GM21515 (cell line): ENCODE measurements at regions not wholly inside any gene's neighbourhood (a gene's known extent, or its start where the extent isn't known, plus 50 kb on each side); places are given as distances from the start of the nearest gene placed in this dataset.
"Not testable (repeated sequence)": the region's sequence is repeated elsewhere in the genome, so short reads cannot be mapped to it uniquely, and the experiment has no call there.

Experiments
- ATAC-seq: cut with Tn5 transposase; IDR thresholded peaks from one replicate; pipeline ENCODE4 v1.9.1; 2021; ENCODE audit not compliant: unreplicated experiment

- ATAC-seq, result no peak
Observed at GRCh38 chr3:103847081-103848062, 1412.6 kb downstream of the ZPLD1 start.

GRCh38 chr3:103851793-103852192 is 1417.0 kb downstream of the ZPLD1 start:
- no peak for ATAC-seq

GRCh38 chr3:103862415-103862814 is 1427.6 kb downstream of the ZPLD1 start:
- no peak for ATAC-seq

DNA sequence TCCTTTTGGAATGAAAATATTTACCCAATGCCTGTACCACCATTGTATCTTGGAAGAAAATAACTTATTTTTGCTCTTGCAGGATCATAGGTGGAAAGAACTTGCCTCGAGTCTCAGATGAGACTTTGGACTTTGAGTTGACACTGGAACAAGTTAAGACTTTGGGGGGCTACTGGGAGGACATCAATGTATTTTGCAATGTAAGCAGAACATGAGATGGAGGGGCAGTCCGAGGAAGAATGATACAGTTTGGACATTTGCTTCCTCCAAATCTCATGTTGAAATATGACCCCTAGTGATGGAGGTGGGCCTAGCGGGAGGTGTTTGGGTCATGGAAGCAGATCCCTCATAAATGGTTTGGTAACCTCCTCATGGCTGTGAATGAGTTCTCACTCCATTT is 1428.6 kb downstream of the ZPLD1 start:
- no peak for ATAC-seq

DNA sequence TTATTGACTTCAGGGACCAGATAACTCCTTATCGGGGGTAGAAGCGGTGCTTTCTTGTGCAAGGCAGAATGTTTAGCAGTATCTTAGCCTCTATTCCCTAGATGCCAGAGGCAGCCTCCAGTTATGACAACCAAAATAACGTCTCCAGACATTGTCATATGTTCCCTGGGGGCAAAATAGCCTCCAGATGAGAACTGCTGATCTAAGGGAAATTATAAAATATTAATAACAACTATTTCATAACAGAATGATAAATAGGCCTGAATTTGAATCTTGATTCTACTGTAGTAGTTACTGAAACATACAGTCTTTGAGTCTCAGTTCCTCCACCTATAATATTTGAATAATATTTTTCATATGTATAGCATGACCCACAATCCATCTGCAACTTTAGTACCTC is 1431.3 kb downstream of the ZPLD1 start:
- ATAC-seq, result no peak

DNA sequence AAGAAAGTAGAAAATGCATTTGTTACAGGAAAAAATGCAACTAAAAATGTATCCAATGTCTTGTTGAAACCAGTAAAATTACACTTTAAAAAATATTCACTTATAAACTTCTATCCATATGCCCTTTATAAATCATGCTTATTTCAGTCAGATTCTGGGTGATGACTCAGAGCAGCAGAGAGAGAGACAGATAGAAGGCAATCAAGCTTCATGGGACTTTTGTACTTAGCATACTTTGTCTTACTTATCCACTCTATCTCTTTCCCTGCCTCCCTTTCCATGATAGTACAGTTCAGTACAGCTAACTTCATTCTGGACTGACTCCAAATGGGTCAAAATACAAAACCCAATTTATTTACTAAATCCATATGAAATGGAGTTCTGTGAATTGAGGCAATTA is 1438.2 kb downstream of the ZPLD1 start:
- ATAC-seq, result no peak

DNA sequence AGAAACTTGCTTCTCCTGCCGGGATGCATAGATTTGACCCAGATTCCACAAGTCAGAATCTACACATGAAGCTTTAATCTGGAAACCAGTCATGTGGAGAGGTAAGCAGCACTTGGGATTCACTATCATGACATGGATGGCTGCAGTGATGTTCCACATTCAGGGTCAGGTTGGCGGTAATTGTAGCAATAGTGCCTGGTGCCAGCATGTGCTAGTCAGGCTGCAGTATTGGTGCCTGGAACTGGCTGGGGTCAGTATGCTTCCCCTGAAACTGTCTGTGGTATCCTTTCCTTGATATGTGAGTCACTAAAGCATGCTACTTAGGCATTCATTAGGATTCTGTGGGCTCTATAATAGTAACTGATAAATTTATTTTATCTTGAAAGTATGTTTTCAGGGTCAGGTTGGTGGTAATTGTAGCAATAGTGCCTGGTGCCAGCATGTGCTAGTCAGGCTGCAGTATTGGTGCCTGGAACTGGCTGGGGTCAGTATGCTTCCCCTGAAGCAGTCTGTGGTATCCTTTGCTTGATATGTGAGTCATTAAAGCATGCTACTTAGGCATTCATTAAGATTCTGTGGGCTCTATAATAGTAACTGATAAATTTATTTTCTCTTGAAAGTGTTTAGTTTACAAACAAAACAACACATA is 1439.2 kb downstream of the ZPLD1 start:
- no peak for ATAC-seq

DNA sequence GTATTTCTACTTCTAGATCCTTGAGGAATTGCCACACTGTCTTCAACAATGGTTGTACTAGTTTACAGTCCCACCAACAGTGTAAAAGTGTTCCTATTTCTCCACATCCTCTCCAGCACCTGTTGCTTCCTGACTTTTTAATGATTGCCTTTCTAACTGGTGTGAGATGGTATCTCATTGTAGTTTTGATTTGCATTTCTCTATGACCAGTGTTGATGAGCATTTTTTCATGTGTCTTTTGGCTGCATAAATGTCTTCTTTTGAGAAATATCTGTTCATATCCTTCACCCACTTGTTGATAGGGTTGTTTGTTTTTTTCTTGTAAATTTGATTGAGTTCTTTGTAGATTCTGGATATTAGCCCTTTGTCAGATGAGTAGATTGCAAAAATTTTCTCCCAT is 1447.0 kb downstream of the ZPLD1 start:
- not testable (repeated sequence) for ATAC-seq

DNA sequence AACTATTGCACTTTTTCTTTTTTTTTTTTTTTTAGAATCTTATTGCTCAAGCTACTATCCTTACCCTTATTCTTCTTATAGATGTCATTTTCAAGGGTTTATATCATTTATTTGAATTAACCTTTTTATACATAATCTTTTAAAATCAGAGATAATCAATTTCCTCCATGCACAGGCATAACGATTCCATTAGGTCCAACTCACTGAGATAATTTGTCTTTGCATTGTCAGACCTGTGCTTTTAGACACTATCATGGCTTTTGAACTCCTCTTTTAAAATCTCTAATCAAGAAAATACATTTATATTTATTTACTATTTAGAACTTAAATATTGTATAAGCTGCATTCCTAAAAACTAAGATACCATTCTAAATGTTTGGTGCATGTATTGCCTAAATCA is 1454.9 kb downstream of the ZPLD1 start:
- ATAC-seq, result no peak

GRCh38 chr3:103894162-103894822 is 1459.5 kb downstream of the ZPLD1 start:
- ATAC-seq, result no peak

- ATAC-seq, result no peak
Observed at GRCh38 chr3:103899328-103899727, 1464.5 kb downstream of the ZPLD1 start.

DNA sequence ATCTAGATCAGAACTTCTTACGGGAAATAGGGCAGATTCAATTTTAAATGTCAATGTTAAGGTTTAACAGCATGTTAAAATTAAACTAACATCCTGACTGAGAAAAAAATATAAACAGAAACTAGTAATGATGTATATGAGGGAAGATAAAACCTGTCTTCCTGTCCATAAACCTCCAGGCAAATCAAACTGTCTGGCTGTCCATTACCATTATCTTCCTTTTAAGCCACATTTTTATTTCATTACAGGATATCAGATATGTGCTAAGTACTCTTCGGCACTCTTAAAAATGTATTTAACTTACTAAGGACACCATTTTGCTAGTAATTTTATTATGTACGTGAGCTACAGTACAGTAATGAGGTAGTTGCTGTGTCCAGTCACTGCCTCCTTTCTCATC is 1461.7 kb upstream of the ALCAM start:
- ATAC-seq, result no peak

- no peak for ATAC-seq
Observed at GRCh38 chr3:103906304-103906703, 1460.4 kb upstream of the ALCAM start.

DNA sequence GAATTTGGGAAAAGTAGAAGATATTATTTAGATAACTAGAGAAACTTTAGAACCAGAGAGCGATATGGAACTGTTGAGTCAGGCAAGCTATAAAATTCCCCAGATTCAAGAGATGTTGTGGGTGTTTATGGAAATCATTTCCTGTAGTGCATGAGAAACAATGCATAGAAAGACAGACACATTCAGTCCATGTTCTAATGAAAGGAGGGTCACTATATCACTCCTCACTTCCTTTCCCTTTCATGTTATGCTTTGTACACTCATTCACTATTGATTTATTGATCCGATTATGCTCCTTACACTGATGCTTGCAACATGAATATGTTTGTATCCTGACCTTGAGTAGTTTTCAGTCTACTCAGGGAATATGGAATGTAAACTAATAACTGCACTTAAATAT is 1459.9 kb upstream of the ALCAM start:
- no peak for ATAC-seq

GRCh38 chr3:103907567-103907966 is 1459.1 kb upstream of the ALCAM start:
- no peak for ATAC-seq

DNA sequence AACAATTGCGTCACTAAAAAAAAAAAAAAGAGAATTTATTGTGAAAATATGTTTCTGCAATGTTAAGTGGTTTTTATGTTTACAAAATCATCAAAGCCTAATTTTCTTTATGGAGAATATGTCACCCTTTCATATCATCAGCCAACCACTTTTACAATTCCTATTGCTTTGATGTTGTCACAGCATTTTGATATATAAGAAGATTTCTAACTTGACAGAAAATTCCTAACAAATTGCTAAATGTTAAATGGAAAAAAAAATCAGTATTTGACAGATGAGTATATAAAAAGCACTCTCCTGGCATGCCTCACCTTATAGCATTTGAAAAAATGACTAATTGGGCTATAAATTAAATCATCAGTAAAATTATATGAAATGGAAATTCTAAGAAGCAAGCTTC is 1457.3 kb upstream of the ALCAM start:
- ATAC-seq, result no peak

DNA sequence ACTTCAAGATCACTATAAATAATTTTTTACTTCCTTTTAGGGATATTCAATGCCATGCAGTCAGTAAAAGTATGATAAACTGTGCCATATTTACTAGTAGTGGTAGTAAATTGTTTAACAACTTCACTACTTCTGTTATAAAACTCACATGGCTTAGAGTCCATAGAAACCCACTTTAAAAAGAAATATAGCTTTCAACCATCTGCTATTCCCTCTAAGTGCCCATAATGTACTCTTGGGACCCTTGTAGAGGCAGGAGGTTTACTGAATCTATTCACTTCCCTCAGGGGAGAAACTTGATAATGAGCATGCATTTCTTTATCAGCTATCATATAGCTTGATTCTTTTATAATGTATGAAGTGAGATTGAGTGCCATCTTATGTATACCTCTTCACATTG is 1448.4 kb upstream of the ALCAM start:
- ATAC-seq, result no peak

DNA sequence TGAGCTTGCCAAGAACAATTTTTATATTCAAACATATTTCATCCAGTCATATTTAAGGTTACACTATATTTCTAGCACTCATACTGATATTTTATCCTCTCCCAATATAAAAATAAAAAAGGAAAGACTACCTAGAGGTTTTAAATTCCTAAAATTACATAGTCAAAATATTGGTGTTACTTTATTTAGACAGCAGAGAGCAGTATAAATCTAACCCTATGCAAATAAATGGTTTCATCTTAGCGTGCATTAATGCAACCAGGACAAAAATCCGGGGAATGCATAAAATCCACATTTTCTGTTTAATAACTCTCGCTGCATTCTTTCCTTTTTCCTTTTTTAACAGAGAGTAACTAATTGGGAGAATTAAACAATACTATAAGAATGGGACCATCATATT is 1447.4 kb upstream of the ALCAM start:
- no peak for ATAC-seq

DNA sequence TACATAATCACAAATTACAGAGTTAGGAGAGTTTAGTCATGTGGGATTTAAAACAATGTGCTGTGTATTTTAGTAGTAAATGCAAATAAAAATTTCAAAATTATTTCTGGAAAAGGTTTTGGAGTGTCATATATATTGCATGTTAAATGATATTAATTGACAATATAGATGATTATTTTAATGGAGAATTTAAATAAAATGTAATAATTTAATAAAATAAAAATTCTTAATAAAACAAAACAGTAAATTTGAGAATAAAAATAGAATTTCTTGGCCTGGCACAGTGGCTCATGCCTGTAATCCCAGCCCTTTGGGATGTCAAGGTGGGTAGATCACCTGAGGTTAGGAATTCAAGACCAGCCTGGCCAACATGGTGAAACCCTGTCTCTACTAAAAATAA is 1442.8 kb upstream of the ALCAM start:
- no peak for ATAC-seq

- no peak for ATAC-seq
Observed at GRCh38 chr3:103924544-103924943, 1442.2 kb upstream of the ALCAM start.

DNA sequence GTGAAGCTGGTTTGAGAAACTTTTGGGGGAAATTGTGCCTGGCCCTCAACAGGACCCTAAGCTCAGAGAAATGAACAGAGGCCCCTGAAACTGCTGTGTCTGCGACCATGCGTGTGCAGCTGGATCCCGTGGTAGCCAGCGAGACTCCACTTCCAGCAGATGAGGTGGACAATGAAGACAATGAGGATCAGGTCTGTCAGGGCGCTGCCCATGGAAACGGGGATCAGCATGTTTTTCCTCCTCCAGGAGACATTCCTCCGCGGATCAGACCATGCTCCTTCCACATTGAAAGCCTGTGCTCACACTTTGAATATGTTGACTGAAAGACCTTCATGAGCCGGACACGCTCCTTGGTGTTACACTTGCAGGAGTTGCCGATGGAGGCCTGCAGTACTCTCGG is 1439.8 kb upstream of the ALCAM start:
- ATAC-seq, result no peak

- no peak for ATAC-seq
Observed at GRCh38 chr3:103927896-103928295, 1438.8 kb upstream of the ALCAM start.
